Pulmonary artery endothelial cell (primary cell): ENCODE measurements at regions not wholly inside any gene's neighbourhood (a gene's known extent, or its start where the extent isn't known, plus 50 kb on each side); places are given as distances from the start of the nearest gene placed in this dataset.

Experiments used
- DNase-seq: peaks from one replicate; pipeline ENCODE4 v3.0.0-alpha.2; 2011; ENCODE audit warnings: low read depth, low spot score

GRCh38 chr7:4612939-4613841 is 68.9 kb upstream of the FOXK1 start:
- DNase-seq: peak; percentile 10

GRCh38 chr7:4613846-4614548 is 68.1 kb upstream of the FOXK1 start:
- no peak for DNase-seq

- DNase-seq: no peak
Measured at GRCh38 chr7:4616116-4616515, 66.0 kb upstream of the FOXK1 start.

- DNase-seq: no peak
Measured at GRCh38 chr7:4621396-4621795, 60.7 kb upstream of the FOXK1 start.

- DNase-seq: no peak
Measured at GRCh38 chr7:4626318-4626845, 55.7 kb upstream of the FOXK1 start.

- DNase-seq: no peak
Measured at GRCh38 chr7:4629287-4629895, 52.7 kb upstream of the FOXK1 start.

DNA sequence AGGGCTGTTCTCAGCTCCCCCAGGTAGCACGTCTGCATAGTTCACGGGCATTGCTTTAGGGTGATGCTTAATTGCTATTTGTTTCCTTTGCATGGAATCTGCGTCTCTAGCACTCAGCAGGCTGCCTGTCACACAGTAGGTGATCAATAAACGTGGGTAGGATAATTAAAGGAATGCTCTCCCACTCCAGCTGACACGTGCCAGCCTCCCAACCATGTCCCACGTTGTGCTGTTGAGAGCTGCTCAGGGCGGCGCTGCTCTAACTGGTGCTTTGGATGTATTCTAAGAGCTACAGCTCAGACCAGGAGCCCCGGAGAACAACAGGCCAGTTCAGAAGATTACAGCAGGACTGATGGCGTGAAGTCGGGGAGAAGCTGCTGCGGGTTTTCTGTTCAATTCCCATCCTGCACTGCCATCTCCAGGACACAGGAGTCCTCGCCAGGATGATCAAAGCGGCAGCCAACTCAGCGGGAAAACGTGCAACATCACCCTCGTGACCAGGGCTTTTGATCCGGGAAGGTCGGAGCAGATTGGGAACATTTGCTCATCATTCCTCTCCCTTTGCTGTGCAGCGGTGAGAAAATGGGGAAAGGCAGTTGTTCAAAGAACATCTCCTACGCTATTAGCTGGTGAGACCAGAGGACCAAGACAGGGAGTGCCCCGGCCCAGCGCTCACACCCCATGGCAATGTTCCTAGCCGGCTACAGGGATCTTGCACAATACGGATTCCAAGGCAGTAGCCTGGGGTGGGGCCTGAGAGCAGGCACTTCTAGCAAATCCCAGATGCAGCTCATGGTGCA is 50.5 kb upstream of the FOXK1 start:
- DNase-seq: peak; percentile 56
